ENCODE measurements at regions not wholly inside any gene's neighbourhood (a gene's known extent, or its start where the extent isn't known, plus 50 kb on each side); places are given as distances from the start of the nearest gene placed in this dataset.

DNA sequence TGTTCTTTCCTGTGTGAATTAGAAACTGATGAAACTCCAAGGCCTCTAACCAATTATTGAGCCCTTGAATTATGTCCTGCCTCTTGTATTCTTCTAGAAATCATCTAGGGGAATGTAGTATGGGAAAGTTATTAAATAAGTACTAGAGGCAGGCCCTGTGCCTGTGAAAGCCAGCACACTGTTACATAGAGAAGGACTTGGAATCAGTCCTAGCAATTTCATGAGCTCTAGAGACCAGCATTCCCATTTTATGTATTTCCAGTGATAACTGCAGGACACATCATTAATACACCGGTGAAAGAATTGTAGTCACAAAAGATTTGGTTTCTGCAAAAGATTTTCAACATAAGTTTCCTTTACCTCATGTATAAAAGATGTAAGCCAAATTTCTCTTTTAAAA is 168.5 kb upstream of the VLDLR start:
- peak in 1 of 3 donors; percentile 71 for DNase-seq

- no peak for DNase-seq
Observed at GRCh38 chr9:2453701-2454100, 167.9 kb upstream of the VLDLR start.

GRCh38 chr9:2459756-2460155 is 161.8 kb upstream of the VLDLR start:
- peak in 1 of 3 donors; percentile 33 for DNase-seq

- DNase-seq = peak; percentile 65 to 93 (median 83)
Observed at GRCh38 chr9:2461892-2462291, 159.7 kb upstream of the VLDLR start.

- DNase-seq = no peak
Observed at GRCh38 chr9:2464624-2465023, 157.0 kb upstream of the VLDLR start.

DNA sequence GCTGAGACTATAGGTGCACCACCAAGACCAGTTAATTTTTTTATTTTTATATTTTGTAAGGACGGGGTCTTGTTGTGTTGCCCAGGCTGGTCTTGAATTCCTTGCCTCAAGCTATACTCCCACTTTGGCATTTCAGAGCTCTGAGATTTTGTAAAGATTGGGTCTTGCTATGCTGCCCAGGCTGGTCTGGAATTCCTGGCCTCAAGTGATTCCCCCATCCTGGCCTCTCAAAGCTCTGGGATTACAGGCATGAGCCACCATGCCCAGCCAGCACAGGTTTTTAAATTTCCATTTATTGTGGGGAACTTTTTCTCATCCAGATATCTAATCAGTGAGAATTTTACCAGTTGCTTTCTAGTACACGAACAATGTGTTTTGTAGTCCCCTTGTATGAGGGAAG is 156.1 kb upstream of the VLDLR start:
- DNase-seq = no peak

DNA sequence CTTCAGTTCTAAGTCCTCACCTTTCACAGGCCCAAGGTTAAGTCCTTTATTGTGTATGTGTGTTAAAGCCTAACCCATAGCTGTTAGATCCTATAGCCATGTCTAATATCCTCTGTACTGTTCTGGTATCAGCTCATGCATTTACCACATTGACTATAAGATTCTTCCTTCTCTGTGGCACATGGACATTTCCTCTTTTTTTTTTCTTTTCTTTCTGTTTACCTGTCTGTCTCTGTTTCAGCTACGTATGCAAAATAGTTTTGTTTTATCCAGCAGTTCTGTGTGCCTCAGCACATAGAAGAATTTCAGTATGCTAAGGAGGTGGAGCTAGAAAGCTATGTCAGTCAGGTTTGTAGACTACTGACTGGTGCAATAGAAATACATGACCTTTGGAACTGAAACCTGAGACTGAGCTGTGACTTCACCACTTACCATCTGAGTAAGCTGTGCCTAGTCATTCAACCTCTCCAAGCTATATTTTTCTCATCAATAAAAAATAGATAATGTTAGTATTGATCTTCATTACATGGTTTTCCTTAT is 155.6 kb upstream of the VLDLR start:
- DNase-seq = no peak

DNA sequence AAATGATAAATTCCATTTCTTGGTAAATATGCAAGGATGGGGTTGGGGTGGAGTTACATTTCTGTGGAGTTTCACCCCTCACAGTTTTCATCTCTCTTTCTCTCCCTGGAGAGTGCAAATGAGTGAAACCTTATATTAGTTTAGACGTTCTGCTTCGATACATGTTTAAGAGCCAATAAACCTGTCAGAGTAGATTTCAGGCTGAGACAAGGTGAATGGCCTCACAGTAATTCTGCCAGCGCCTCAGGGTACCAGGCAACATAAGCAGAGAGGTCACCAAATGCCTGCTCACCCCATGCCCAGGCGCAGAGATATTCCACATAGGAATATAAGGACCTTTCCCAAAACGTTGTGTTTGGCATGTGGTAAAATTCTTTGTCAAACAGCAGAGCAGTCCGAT is 154.9 kb upstream of the VLDLR start:
- DNase-seq = no peak

- peak; percentile 66 to 92 (median 78) for DNase-seq
Observed at GRCh38 chr9:2469681-2470221, 151.8 kb upstream of the VLDLR start.

GRCh38 chr9:2473681-2474080 is 147.9 kb upstream of the VLDLR start:
- no peak for DNase-seq

DNA sequence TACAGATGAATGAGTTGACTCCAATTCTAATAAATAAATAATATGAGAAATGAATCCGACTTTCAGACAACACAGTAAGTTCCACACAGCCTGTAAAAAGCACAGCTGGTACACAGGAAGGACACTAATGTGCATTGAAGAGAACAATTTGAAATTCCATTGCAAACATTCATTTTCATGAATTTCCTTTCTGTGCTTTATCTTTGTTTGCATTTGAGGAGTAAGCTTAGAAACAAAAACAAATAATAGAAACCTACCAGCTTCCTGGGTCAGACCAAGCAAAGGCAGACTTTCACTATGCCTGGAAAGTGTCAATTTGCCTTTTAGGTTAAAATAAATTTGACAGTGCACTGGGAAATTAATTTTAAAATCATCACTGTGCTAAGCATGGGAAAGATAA is 143.8 kb upstream of the VLDLR start:
- no peak for DNase-seq

DNA sequence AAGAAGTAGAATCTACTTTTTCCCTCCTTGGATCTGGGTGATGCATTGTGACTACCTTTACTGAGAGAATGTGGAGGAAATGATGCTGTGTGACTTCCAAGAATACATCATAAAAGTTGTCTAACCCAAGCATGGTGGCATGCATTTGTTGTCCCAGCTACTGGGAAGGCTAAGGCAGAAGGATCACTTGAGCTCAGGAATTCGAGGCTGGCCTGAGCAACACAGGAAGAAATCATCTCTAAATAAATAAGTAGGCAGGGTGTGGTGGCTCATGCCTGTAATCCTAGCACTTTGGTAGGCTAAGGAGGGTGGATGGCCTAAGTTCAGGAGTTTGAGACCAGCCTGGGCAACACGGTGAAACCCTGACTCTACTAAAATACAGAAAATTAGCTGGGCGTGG is 143.2 kb upstream of the VLDLR start:
- DNase-seq = no peak

GRCh38 chr9:2479056-2479565 is 142.5 kb upstream of the VLDLR start:
- no peak for DNase-seq

- no peak for DNase-seq
Observed at GRCh38 chr9:2480255-2480837, 141.2 kb upstream of the VLDLR start.

- DNase-seq = no peak
Observed at GRCh38 chr9:2481216-2481615, 140.4 kb upstream of the VLDLR start.

DNA sequence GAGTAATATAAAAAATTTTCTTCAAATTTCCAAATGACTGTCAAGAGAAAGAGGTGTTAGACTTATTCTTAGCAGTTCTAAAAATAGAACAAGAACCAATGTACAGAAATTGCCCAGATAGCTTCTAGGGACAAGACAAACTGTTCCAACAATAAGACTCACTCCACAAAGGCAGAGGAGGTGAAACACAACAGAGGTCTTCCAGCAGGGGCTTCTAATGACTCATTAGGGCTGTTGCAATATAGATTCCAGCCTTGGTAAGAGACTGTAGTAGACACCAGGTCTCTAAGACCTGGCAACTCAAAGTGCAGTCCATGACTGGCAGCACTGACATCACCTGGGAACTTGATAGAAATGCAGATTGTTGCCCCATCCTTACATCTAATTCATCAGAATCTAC is 134.6 kb upstream of the VLDLR start:
- no peak for DNase-seq

DNA sequence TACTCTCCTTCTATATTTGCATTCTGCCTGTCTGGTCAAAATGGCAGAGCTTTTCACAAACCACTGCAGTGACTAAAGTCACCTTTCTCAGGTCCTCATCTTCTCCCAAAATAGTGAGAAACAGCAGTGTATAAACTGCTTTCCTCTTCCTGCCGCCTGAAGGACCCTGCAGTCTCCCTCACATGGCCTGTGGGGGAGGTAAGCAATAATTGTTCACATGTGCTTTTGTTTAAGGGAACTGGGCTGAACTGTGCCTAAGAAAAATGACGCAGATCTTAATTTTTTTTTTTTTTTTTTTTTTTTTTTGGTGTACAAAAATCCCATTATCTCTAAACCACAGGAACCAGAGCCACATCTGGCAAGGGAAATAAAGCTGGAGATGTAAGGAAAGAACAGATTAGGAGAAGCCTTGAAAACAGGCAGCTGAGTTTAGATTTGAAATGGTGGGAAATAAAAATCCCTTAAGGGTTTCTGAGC is 131.7 kb upstream of the VLDLR start:
- DNase-seq = peak; percentile 55 to 80 (median 67)

DNA sequence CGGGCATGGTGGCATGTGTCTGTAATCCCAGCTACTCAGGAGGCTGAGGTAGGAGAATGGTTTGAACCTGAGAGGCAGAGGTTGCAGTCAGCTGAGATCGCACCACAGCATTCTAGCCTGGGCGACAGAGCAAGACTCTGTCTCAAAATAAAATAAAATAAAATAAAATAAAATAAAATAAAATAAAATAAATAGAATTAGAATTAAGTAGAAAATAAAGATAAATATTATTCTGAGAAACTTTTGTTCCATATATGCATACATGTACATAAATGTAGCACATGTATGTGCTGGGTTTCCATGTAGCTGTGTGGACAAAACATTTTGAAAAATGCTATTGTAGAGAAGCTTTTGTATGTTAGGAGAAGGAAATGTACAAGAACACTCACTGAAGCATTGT is 129.4 kb upstream of the VLDLR start:
- DNase-seq = no peak

GRCh38 chr9:2493109-2493508 is 128.5 kb upstream of the VLDLR start:
- DNase-seq = peak; percentile 64 to 88 (median 73)

DNA sequence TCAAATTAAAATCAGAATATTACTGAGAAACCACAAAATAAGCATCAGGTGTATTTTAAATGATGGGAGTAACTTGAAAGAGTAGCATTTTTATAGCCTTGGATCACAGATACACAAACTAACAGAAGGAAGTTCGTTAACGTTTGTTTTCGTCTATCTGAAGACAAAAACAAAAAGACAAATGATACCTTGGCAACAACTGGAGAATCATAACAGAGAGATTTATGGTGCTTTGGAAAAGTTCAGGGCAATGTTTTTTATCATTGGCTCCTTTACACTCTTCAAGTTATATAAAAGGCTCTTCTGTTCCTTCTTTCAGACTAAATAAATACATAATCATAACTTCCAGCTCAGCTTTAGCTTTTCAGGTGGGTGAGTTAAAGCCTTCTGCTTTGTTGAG is 128.1 kb upstream of the VLDLR start:
- DNase-seq = no peak

DNA sequence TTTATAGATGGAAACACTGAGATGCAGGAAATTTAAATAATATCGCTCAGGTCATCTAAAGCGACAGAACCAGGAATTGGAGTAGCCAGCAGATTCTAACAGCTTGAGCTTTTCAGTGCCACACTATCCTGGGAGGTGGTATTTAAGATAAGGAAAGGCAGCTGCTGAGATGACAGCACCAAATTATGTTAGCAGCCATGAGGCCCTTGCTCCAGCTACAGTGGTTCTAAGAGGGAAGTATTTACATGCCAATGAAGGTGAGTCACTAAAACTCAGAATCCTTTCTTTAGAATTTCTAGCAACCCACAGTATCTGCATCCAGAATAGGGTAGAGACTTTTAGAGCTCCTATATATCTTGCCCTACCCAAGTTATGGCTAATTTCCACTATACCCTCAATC is 127.0 kb upstream of the VLDLR start:
- peak in 1 of 3 donors; percentile 30 for DNase-seq

DNA sequence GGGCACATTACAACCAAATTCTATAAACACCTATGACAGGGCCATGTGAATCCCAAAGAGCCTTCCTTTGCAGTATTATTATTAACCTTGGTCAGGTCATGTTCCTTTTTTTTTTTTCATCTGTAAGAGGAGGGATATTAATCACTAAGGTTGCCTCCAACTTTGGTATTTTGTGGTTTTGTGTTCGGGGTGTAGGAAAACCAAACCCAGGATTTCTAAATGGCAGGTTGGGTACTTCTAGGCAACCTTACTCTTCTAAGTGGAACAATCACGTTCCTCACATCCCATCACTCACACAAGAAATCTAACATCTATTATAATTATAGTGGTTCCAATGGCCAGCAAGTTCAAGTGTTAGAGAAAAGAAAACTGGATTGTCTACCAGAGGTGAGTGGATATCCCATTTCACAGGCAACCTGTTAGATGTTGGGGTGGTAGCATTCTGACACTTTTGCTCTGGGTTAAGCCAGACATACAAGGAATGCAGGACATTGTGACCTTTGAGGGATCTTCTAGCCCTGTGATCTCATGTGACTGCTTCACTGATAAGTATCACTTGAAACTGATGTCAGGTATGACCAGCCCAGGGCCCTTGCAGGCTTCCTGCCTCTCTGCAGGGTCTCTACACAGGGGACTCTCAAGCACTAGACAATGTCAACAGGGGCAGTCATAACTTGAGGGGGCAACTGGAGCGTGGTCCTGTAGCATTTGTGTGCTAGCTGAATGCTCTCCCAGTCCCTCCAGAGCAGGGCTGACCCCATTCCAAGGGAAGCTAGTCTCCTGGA is 126.2 kb upstream of the VLDLR start:
- DNase-seq = no peak

GRCh38 chr9:2496169-2496568 is 125.4 kb upstream of the VLDLR start:
- DNase-seq = no peak
